Heart left ventricle (tissue), 16 donors: ENCODE measurements at regions not wholly inside any gene's neighbourhood (a gene's known extent, or its start where the extent isn't known, plus 50 kb on each side); places are given as distances from the start of the nearest gene placed in this dataset.

Experiments used
- ATAC-seq, 4 donors: fragments of 200-7000 bp; cut with Tn5 transposase; one replicate each; pipeline ENCODE4 v1.9.1; 2020 to 2022; ENCODE audit warnings: moderate library complexity in 4 of 4, mild to moderate bottlenecking in 3 of 4, moderate number of reproducible peaks in 1 of 4
- DNase-seq, 5 donors: peaks; one replicate each; pipeline ENCODE4 v3.0.0-alpha.2; 2020
- H3K27ac ChIP-seq, 12 donors: fragments of 200-600 bp; sonication (generic) in 4 of 12; one replicate each; pipeline versions ENCODE4 v1.5.0 to v1.8.0; 2016 to 2022; ENCODE audit warnings: mild to moderate bottlenecking in 2 of 12
- H3K27me3 ChIP-seq, 9 donors: fragments of 200-600 bp; sonication (generic) in 2 of 9; one replicate each; pipeline versions ENCODE4 v1.5.1 to v1.8.0; 2016 to 2022; ENCODE audit warnings: mild to moderate bottlenecking in 3 of 9
- H3K36me3 ChIP-seq, 9 donors: fragments of 200-600 bp; sonication (generic) in 2 of 9; one replicate each; pipeline versions ENCODE4 v1.5.0 to v1.8.0; 2018 to 2022; ENCODE audit warnings: mild to moderate bottlenecking in 2 of 9
- H3K4me1 ChIP-seq, 12 donors: fragments of 200-600 bp; sonication (generic) in 4 of 12; one replicate each; pipeline versions ENCODE4 v1.5.0 to v1.8.0; 2016 to 2022; ENCODE audit warnings: mild to moderate bottlenecking in 3 of 12
- H3K4me3 ChIP-seq, 12 donors: fragments of 200-600 bp; sonication (generic) in 4 of 12; one replicate each; pipeline versions ENCODE4 v1.5.0 to v1.8.0; 2017 to 2022; ENCODE audit warnings: mild to moderate bottlenecking in 9 of 12, moderate library complexity in 4 of 12
- H3K9me3 ChIP-seq, 12 donors: fragments of 200-600 bp; sonication (generic) in 4 of 12; one replicate each; pipeline versions ENCODE4 v1.5.0 to v1.8.0; 2016 to 2022; ENCODE audit warnings: mild to moderate bottlenecking in 1 of 12
- POLR2A ChIP-seq, 2 donors: fragments of 450-650 bp; IDR thresholded peaks; one replicate each; pipeline ENCODE4 v1.6.1; 2017; ENCODE audit warnings: antibody characterized with exemption in 2 of 2, mild to moderate bottlenecking in 2 of 2, moderate library complexity in 2 of 2
- WGBS, 4 donors: extraction: QIAGEN DNeasy Blood & Tissue Kit in 2 of 4; methylation state at CpG; one replicate each; pipeline versions ENCODE4 v1.1.5 to v1.1.7; 2013 to 2018; 5-methylcytosine and 5-hydroxymethylcytosine counted together
- intact Hi-C, 10 donors: fragments of 100-400 bp; cut with DNase I; formaldehyde crosslinking; loops; one replicate each; pipeline versions ENCODE4 v1.11.1 to v1.14.2; 2022
- TF ChIP-seq, protein P1 (sequence below), 12 donors: fragments of 200-600 bp; sonication (generic) in 4 of 12; IDR thresholded peaks; one replicate each; pipeline versions ENCODE4 v1.5.0 to v1.8.0; 2018 to 2022; ENCODE audit warnings: antibody characterized with exemption in 12 of 12, mild to moderate bottlenecking in 5 of 12
- donor health status: ischemic (EF 13 %, LVEDD 7.1; RV severe dilation, severe dysfunction).
- donor health status: healthy with polysubstance abuse.
- donor health status: DM: no; HTN: yes; CAD: no.
- donor health status: DM: no; HTN: no; CAD: no.
- donor health status: ischemic (EF 25% LVEDD 6.9; RV normal size, moderate dysfunction).
- donor health status: ischemic (EF 25% LVEDD 5.7; RV mildly dilated, moderate dysfunction).
- donor health status: healthy.
- donor health status: DM: yes; HTN: yes; CAD: no.
- donor health status: ischemic (EF 35%, LVEDD 5.7; RV mildly dilated, moderate dysfunction).
- donor health status: nonischemic (EF 11% LVEDD 7.7; RV severe dilation, severe dysfunction).
- donor health status: DM: yes; HTN: yes; CAD: no.
- donor health status: PGD.
- donor health status: ischemic (EF 29% LVEDD 5.4; RV normal size, mild dysfunction).
- donor health status: nonischemic (EF 23%, LVEDD 6.1; RV moderate dilation, normal function).

- ATAC-seq, result no peak
- TF ChIP-seq, protein P1, sequence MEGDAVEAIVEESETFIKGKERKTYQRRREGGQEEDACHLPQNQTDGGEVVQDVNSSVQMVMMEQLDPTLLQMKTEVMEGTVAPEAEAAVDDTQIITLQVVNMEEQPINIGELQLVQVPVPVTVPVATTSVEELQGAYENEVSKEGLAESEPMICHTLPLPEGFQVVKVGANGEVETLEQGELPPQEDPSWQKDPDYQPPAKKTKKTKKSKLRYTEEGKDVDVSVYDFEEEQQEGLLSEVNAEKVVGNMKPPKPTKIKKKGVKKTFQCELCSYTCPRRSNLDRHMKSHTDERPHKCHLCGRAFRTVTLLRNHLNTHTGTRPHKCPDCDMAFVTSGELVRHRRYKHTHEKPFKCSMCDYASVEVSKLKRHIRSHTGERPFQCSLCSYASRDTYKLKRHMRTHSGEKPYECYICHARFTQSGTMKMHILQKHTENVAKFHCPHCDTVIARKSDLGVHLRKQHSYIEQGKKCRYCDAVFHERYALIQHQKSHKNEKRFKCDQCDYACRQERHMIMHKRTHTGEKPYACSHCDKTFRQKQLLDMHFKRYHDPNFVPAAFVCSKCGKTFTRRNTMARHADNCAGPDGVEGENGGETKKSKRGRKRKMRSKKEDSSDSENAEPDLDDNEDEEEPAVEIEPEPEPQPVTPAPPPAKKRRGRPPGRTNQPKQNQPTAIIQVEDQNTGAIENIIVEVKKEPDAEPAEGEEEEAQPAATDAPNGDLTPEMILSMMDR (IDR thresholded peaks at IDR 0.05), result no peak
- no peak for TF ChIP-seq POLR2A (IDR thresholded peaks at IDR 0.05)
- H3K27ac ChIP-seq, result no peak overlapping the region
- H3K27me3 ChIP-seq, result no peaks in the 10 kb centered on the region
- no peak overlapping the region for H3K4me3 ChIP-seq
- H3K36me3 ChIP-seq, result no peaks in the 10 kb centered on the region
- DNase-seq, result no peak
- intact Hi-C loops, result no loop called here
- WGBS, 4 donors, result 62 to 79% (median 70%) methylated on average over 2 of the region's 2 CpGs
- no peaks in the 10 kb centered on the region for H3K4me1 ChIP-seq
- H3K9me3 ChIP-seq, result no peaks in the 10 kb centered on the region
Measured at GRCh38 chr12:86730233-86730632, 474.0 kb upstream of the MGAT4C start.

GRCh38 chr12:86729739-86730138, 473.5 kb upstream of the MGAT4C start:
- Histone ChIP-seq H3K27ac (no peak overlapping the region), H3K36me3 (no peaks in the 10 kb centered on the region), H3K9me3 (no peaks in the 10 kb centered on the region), H3K27me3 (no peaks in the 10 kb centered on the region), H3K4me1 (no peaks in the 10 kb centered on the region), H3K4me3 (no peak overlapping the region)
- intact Hi-C loops, result no loop called here
- 79 to 89% (median 85%) methylated on average over 1 of the region's 1 CpG for WGBS, 4 donors
- DNase-seq (no peak), ATAC-seq (no peak)
- TF ChIP-seq, protein P1 (IDR thresholded peaks at IDR 0.05), result no peak
- TF ChIP-seq POLR2A (IDR thresholded peaks at IDR 0.05), result no peak

DNA sequence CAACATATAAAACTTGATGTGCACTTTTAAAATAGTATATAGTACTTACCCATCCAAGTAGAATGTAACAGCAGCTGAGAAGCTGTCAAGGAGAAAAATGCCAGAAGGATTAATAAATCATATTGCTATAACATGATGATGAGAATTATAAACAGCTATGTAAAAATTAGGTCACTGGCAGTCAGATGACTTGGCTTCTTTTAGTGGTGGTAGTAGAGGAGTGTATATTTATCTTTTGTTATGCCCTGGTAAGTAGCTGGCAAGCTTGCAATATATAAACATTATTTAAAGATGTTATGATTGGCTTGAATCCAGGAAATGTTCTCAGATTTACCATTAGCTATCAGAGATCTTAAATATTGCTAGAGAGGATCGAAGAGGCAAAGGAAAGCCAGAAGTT, 471.0 kb upstream of the MGAT4C start:
- DNase-seq (no peak), ATAC-seq (no peak)
- intact Hi-C loops, result no loop called here
- TF ChIP-seq POLR2A (IDR thresholded peaks at IDR 0.05), result no peak
- TF ChIP-seq, protein P1 (IDR thresholded peaks at IDR 0.05), result no peak
- Histone ChIP-seq H3K27me3 (no peaks in the 10 kb centered on the region), H3K27ac (no peak overlapping the region), H3K9me3 (no peaks in the 10 kb centered on the region), H3K36me3 (no peaks in the 10 kb centered on the region), H3K4me3 (no peak overlapping the region), H3K4me1 (no peaks in the 10 kb centered on the region)
- 16 to 26% (median 25%) methylated on average over 1 of the region's 1 CpG for WGBS, 4 donors

GRCh38 chr12:86724716-86725115, 468.5 kb upstream of the MGAT4C start:
- 79 to 90% (median 84%) methylated on average over 1 of the region's 1 CpG for WGBS, 4 donors
- Histone ChIP-seq H3K27ac (no peak overlapping the region), H3K4me1 (no peaks in the 10 kb centered on the region), H3K9me3 (no peaks in the 10 kb centered on the region), H3K4me3 (no peak overlapping the region), H3K36me3 (no peaks in the 10 kb centered on the region), H3K27me3 (no peaks in the 10 kb centered on the region)
- intact Hi-C loops, result no loop called here
- DNase-seq (no peak), ATAC-seq (no peak)
- TF ChIP-seq, protein P1 (IDR thresholded peaks at IDR 0.05), result no peak
- TF ChIP-seq POLR2A (IDR thresholded peaks at IDR 0.05), result no peak
